Smooth muscle cell (in vitro differentiated cells): ENCODE measurements at regions not wholly inside any gene's neighbourhood (a gene's known extent, or its start where the extent isn't known, plus 50 kb on each side); places are given as distances from the start of the nearest gene placed in this dataset.
A peak's percentile ranks its signal among the peaks of the same experiment; 100 is the strongest.

Source experiments
- DNase-seq: peaks from one replicate; lab custom pipeline; 2025; ENCODE audit not compliant: unreplicated experiment; lab: John Stamatoyannopoulos, UW
- H2AFZ ChIP-seq: fragments of 200-600 bp; sonication (generic); 2 replicates; pipeline ENCODE4 v1.6.0; 2016; ENCODE audit warnings: antibody characterized with exemption, low read depth, mild to moderate bottlenecking
- H3F3A ChIP-seq: fragments of 200-600 bp; sonication (generic); 2 replicates; pipeline ENCODE4 v1.6.0; 2017; ENCODE audit warnings: antibody characterized with exemption, low read depth
- H3K27ac ChIP-seq: fragments of 200-600 bp; sonication (generic); 2 replicates; pipeline ENCODE4 v1.5.1; 2016; ENCODE audit warnings: low read depth, mild to moderate bottlenecking
- H3K27me3 ChIP-seq: fragments of 200-600 bp; sonication (generic); 2 replicates; pipeline ENCODE4 v1.6.1; 2016; ENCODE audit warnings: low read depth, mild to moderate bottlenecking
- H3K36me3 ChIP-seq: fragments of 200-600 bp; sonication (generic); 2 replicates; pipeline ENCODE4 v1.5.1; 2016; ENCODE audit warnings: low read depth
- H3K4me1 ChIP-seq: fragments of 200-600 bp; sonication (generic); 2 replicates; pipeline ENCODE4 v1.5.1; 2016; ENCODE audit warnings: low read depth
- H3K4me2 ChIP-seq: fragments of 200-600 bp; sonication (generic); 2 replicates; pipeline ENCODE4 v1.6.0; 2016; ENCODE audit warnings: mild to moderate bottlenecking
- H3K4me3 ChIP-seq: fragments of 200-600 bp; sonication (generic); 2 replicates; pipeline ENCODE4 v1.5.1; 2016; ENCODE audit warnings: mild to moderate bottlenecking
- H3K79me2 ChIP-seq: fragments of 200-600 bp; sonication (generic); 2 replicates; pipeline ENCODE4 v1.6.0; 2016; ENCODE audit warnings: low read depth, mild to moderate bottlenecking
- H3K9ac ChIP-seq: fragments of 200-600 bp; sonication (generic); 2 replicates; pipeline ENCODE4 v1.6.0; 2016; ENCODE audit warnings: low read depth
- H3K9me3 ChIP-seq: fragments of 200-600 bp; sonication (generic); replicated peaks from 2 replicates; pipeline ENCODE4 v1.5.1; 2016; ENCODE audit warnings: low read depth
- H4K20me1 ChIP-seq: fragments of 200-600 bp; sonication (generic); 2 replicates; pipeline ENCODE4 v1.6.0; 2016; ENCODE audit warnings: low read depth
- WGBS: methylation state at CpG from one replicate; pipeline ENCODE4 v1.1.7; 2016; ENCODE audit warnings: low lambda C conversion rate; 5-methylcytosine and 5-hydroxymethylcytosine counted together
- TF ChIP-seq, protein P1 (sequence below): fragments of 200-600 bp; sonication (generic); IDR thresholded peaks from 2 replicates; pipeline ENCODE4 v1.5.1; 2017; ENCODE audit warnings: borderline replicate concordance, mild to moderate bottlenecking, antibody characterized with exemption; ENCODE audit not compliant: insufficient read depth, poor library complexity, severe bottlenecking

- H3K9ac ChIP-seq, result no peak overlapping the region
- H3K27me3 ChIP-seq, result no peaks in the 10 kb centered on the region
- no peak overlapping the region for H3K4me2 ChIP-seq
- H2AFZ ChIP-seq, result no peak overlapping the region
- no peak overlapping the region for H3K27ac ChIP-seq
- no peaks in the 10 kb centered on the region for H3K9me3 ChIP-seq
- H3F3A ChIP-seq, result no peaks in the 10 kb centered on the region
- H3K4me3 ChIP-seq, result no peak overlapping the region
- no peaks in the 10 kb centered on the region for H3K79me2 ChIP-seq
- H4K20me1 ChIP-seq, result no peaks in the 10 kb centered on the region
- no peaks in the 10 kb centered on the region for H3K4me1 ChIP-seq
- DNase-seq, result no peak
- TF ChIP-seq, protein P1, sequence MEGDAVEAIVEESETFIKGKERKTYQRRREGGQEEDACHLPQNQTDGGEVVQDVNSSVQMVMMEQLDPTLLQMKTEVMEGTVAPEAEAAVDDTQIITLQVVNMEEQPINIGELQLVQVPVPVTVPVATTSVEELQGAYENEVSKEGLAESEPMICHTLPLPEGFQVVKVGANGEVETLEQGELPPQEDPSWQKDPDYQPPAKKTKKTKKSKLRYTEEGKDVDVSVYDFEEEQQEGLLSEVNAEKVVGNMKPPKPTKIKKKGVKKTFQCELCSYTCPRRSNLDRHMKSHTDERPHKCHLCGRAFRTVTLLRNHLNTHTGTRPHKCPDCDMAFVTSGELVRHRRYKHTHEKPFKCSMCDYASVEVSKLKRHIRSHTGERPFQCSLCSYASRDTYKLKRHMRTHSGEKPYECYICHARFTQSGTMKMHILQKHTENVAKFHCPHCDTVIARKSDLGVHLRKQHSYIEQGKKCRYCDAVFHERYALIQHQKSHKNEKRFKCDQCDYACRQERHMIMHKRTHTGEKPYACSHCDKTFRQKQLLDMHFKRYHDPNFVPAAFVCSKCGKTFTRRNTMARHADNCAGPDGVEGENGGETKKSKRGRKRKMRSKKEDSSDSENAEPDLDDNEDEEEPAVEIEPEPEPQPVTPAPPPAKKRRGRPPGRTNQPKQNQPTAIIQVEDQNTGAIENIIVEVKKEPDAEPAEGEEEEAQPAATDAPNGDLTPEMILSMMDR, result no peak
- H3K36me3 ChIP-seq, result no peaks in the 10 kb centered on the region
- WGBS, result 71% methylated on average over 1 of the region's 1 CpG
These were observed 611.3 kb downstream of the SI start for GRCh38 chr3:164467007-164467406.

DNA sequence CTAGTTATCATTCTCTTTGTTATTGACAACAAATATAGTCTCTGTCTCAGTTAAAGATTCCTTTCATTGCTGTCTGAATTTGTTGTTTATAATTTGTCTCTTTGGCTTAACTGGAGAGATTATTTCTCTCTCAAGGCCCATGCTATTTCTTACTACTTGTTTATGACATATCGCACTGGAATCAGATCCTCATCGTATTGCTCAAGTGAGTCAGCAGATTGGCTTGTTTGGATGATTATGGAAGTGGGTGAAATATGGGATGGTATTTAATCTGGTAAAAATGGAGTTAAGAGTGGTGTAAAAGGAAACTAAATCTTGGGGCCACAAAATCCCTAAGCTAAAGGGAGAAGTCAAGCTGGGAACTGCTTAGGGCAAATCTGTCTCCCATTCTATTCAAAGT, 613.1 kb downstream of the SI start:
- H3K4me2 ChIP-seq, result no peak overlapping the region
- no peaks in the 10 kb centered on the region for H3F3A ChIP-seq
- no peaks in the 10 kb centered on the region for H3K79me2 ChIP-seq
- TF ChIP-seq, protein P1, result no peak
- no peak overlapping the region for H2AFZ ChIP-seq
- 46% methylated on average over 2 of the region's 2 CpGs for WGBS
- DNase-seq, result no peak
- no peaks in the 10 kb centered on the region for H3K27me3 ChIP-seq
- no peaks in the 10 kb centered on the region for H3K4me1 ChIP-seq
- no peaks in the 10 kb centered on the region for H4K20me1 ChIP-seq
- no peak overlapping the region for H3K4me3 ChIP-seq
- no peak overlapping the region for H3K27ac ChIP-seq
- H3K9me3 ChIP-seq, result no peaks in the 10 kb centered on the region
- no peak overlapping the region for H3K9ac ChIP-seq
- H3K36me3 ChIP-seq, result no peaks in the 10 kb centered on the region

DNA sequence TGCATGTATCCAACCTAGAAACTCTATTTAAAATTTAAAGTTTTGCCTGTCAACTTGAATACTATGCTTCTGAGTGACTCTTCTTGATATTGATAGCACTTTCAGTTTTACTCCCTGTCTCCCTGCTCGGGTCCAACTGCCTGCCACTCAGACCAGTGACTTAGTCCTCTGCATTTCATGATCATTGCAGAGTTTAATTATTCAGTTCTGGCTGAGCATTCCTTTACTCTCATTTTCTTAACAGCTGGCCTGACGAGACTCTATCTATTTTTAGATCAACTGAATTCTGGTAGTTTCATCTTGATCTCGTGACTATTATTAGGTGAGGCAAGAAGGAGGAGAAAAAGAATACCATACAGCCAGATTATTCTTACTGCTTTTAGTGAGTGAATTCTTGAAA, 617.4 kb downstream of the SI start:
- Histone ChIP-seq H3K27me3 (no peaks in the 10 kb centered on the region), H3K36me3 (no peaks in the 10 kb centered on the region), H3K9ac (no peak overlapping the region), H3K79me2 (no peaks in the 10 kb centered on the region), H4K20me1 (no peaks in the 10 kb centered on the region), H3F3A (no peaks in the 10 kb centered on the region), H3K27ac (no peak overlapping the region), H2AFZ (peak overlapping the region; percentile 23), H3K4me2 (no peak overlapping the region), H3K4me1 (no peaks in the 10 kb centered on the region), H3K9me3 (no peaks in the 10 kb centered on the region), H3K4me3 (no peak overlapping the region)
- WGBS, result 63% methylated on average over 3 of the region's 3 CpGs
- TF ChIP-seq, protein P1, result no peak
- no peak for DNase-seq

- Histone ChIP-seq H3F3A (no peaks in the 10 kb centered on the region), H3K27ac (no peak overlapping the region), H3K27me3 (no peaks in the 10 kb centered on the region), H3K79me2 (no peaks in the 10 kb centered on the region), H3K4me2 (no peak overlapping the region), H3K36me3 (no peaks in the 10 kb centered on the region), H2AFZ (no peak overlapping the region), H3K4me3 (no peak overlapping the region), H3K4me1 (no peaks in the 10 kb centered on the region), H3K9me3 (no peaks in the 10 kb centered on the region), H3K9ac (no peak overlapping the region), H4K20me1 (no peaks in the 10 kb centered on the region)
- 63% methylated on average over 4 of the region's 4 CpGs for WGBS
- TF ChIP-seq, protein P1, result no peak
- DNase-seq, result no peak
These were observed 618.7 kb downstream of the SI start for GRCh38 chr3:164459521-164460151.
